Mesenchymal stem cell (in vitro differentiated cells and primary cell): ENCODE measurements at regions not wholly inside any gene's neighbourhood (a gene's known extent, or its start where the extent isn't known, plus 50 kb on each side); places are given as distances from the start of the nearest gene placed in this dataset.

Source experiments
- DNase-seq: peaks from one replicate; pipeline ENCODE4 v3.0.0-alpha.2; 2013
- H2AFZ ChIP-seq: one replicate; pipeline ENCODE4 v1.6.1; 2013; ENCODE audit warnings: low read depth, mild to moderate bottlenecking, control low read depth, inconsistent platforms, low read length, moderate library complexity
- H2AK5ac ChIP-seq: 2 replicates; pipeline ENCODE4 v1.6.1; 2013; ENCODE audit warnings: low read length, moderate library complexity, mild to moderate bottlenecking, inconsistent platforms; ENCODE audit not compliant: severe bottlenecking
- H2BK120ac ChIP-seq: one replicate; pipeline ENCODE4 v1.6.1; 2013; ENCODE audit warnings: low read depth, mild to moderate bottlenecking, inconsistent platforms, low read length, moderate library complexity
- H2BK12ac ChIP-seq, 2 experiments: one replicate each; pipeline ENCODE4 v1.6.1; 2013; ENCODE audit warnings: inconsistent platforms in 2 of 2, low read length in 2 of 2, mild to moderate bottlenecking in 2 of 2, moderate library complexity in 2 of 2, control low read depth in 1 of 2
- H2BK15ac ChIP-seq: one replicate; pipeline ENCODE4 v1.6.1; 2013; ENCODE audit warnings: mild to moderate bottlenecking, low read depth, inconsistent platforms; ENCODE audit not compliant: poor library complexity, severe bottlenecking
- H2BK5ac ChIP-seq: 2 replicates; pipeline ENCODE4 v1.6.1; 2013; ENCODE audit warnings: low read depth, mild to moderate bottlenecking, low read length, control low read depth, inconsistent platforms; ENCODE audit not compliant: poor library complexity, severe bottlenecking
- H3K14ac ChIP-seq, 2 experiments: one replicate each; pipeline ENCODE4 v1.6.1; 2013; ENCODE audit warnings: inconsistent platforms in 2 of 2, low read length in 2 of 2, control low read depth in 1 of 2, mild to moderate bottlenecking in 1 of 2, moderate library complexity in 1 of 2
- H3K18ac ChIP-seq, 2 experiments: one replicate each; pipeline ENCODE4 v1.6.1; 2013; ENCODE audit warnings: inconsistent platforms in 2 of 2, low read length in 2 of 2, control low read depth in 1 of 2, low read depth in 1 of 2, mild to moderate bottlenecking in 1 of 2
- H3K23ac ChIP-seq, 2 experiments: one replicate each; pipeline ENCODE4 v1.6.1; 2013; ENCODE audit warnings: inconsistent platforms in 2 of 2, low read length in 2 of 2, mild to moderate bottlenecking in 2 of 2, moderate library complexity in 2 of 2, control low read depth in 1 of 2
- H3K27ac ChIP-seq: 2 replicates; pipeline ENCODE4 v1.5.1; 2013; ENCODE audit warnings: mild to moderate bottlenecking, moderate library complexity, low read length, control low read depth, inconsistent platforms; ENCODE audit not compliant: poor library complexity, severe bottlenecking
- H3K27me3 ChIP-seq, 2 experiments: 2 replicates each; pipeline versions ENCODE4 v1.6.1 to v1.7.0; 2013; ENCODE audit warnings: low read length in 2 of 2, mild to moderate bottlenecking in 2 of 2, moderate library complexity in 2 of 2, control low read depth in 1 of 2, inconsistent platforms in 1 of 2; ENCODE audit not compliant: control insufficient read depth in 1 of 2, insufficient read depth in 1 of 2
- H3K36me3 ChIP-seq, 2 experiments: 2 replicates each; pipeline versions ENCODE4 v1.6.1 to v1.7.0; 2013; ENCODE audit warnings: low read length in 2 of 2, control low read depth in 1 of 2, inconsistent platforms in 1 of 2, low read depth in 1 of 2, mild to moderate bottlenecking in 1 of 2; ENCODE audit not compliant: insufficient read depth in 2 of 2, control insufficient read depth in 1 of 2
- H3K4ac ChIP-seq, 2 experiments: one replicate each; pipeline ENCODE4 v1.6.1; 2013; ENCODE audit warnings: inconsistent platforms in 2 of 2, low read length in 2 of 2, mild to moderate bottlenecking in 2 of 2, moderate library complexity in 2 of 2, control low read depth in 1 of 2, low read depth in 1 of 2
- H3K4me1 ChIP-seq: 2 replicates; pipeline ENCODE4 v1.6.1; 2013; ENCODE audit warnings: low read depth, low read length, control low read depth; ENCODE audit not compliant: control insufficient read depth, insufficient read depth
- H3K4me2 ChIP-seq: 2 replicates; pipeline ENCODE4 v1.6.1; 2013; ENCODE audit warnings: low read length, mild to moderate bottlenecking, inconsistent platforms; ENCODE audit not compliant: poor library complexity, severe bottlenecking
- H3K4me3 ChIP-seq, 2 experiments: 2 replicates each; pipeline versions ENCODE4 v1.5.1 to v1.7.0; 2013; ENCODE audit warnings: low read length in 2 of 2, mild to moderate bottlenecking in 2 of 2, control low read depth in 1 of 2, low read depth in 1 of 2; ENCODE audit not compliant: insufficient read depth in 1 of 2
- H3K79me1 ChIP-seq: replicated peaks from 2 replicates; pipeline ENCODE4 v1.6.1; 2013; ENCODE audit warnings: mild to moderate bottlenecking, control low read depth, low read length, inconsistent platforms; ENCODE audit not compliant: poor library complexity, severe bottlenecking
- H3K9ac ChIP-seq: 2 replicates; pipeline ENCODE4 v1.7.0; 2013; ENCODE audit warnings: mild to moderate bottlenecking, low read length, moderate library complexity
- H3K9me3 ChIP-seq: 2 replicates; pipeline ENCODE4 v1.7.0; 2013; ENCODE audit warnings: mild to moderate bottlenecking, low read length; ENCODE audit not compliant: control insufficient read depth
- H4K8ac ChIP-seq: one replicate; pipeline ENCODE4 v1.6.1; 2013; ENCODE audit warnings: inconsistent platforms, mild to moderate bottlenecking, low read length, moderate library complexity
- H4K91ac ChIP-seq: one replicate; pipeline ENCODE4 v1.6.1; 2013; ENCODE audit warnings: mild to moderate bottlenecking, low read length, inconsistent platforms
- WGBS: methylation state at CpG from one replicate; pipeline ENCODE4 v1.1.7; 2013; ENCODE audit warnings: mixed read lengths; 5-methylcytosine and 5-hydroxymethylcytosine counted together

DNA sequence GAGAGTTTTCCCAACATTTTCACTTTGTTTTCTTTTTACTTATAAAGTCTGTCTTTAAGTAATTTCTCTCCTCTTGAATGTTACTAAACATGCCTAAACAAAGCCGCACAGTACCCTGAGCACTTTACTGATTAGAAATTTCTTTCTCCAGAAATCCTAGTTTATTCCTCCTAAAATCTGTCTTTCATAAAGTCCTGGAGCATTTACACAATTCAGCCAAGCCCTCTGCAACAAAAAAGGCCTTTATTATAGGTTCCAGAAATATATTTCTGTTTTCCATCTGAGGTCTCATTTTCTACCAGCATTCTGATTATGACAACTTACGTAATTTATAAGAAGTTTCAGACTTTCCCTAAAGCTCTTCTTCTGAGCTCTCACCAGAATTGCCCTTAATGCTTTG is 549.5 kb upstream of the OLFM3 start:
- DNase-seq, result no peak
- Histone ChIP-seq H3K18ac (no peak overlapping the region), H4K91ac (no peak overlapping the region), H3K4me2 (no peak overlapping the region), H3K23ac (no peak overlapping the region), H2AFZ (no peak overlapping the region), H3K9ac (no peak overlapping the region), H2BK12ac (no peak overlapping the region), H4K8ac (no peak overlapping the region), H3K36me3 (no peaks in the 10 kb centered on the region), H3K4me1 (no peaks in the 10 kb centered on the region), H3K27me3 (no peaks in the 10 kb centered on the region), H2AK5ac (no peak overlapping the region), H2BK15ac (no peak overlapping the region), H2BK120ac (no peak overlapping the region), H2BK5ac (no peak overlapping the region), H3K4me3 (no peak overlapping the region), H3K4ac (no peak overlapping the region), H3K9me3 (no peaks in the 10 kb centered on the region), H3K14ac (no peak overlapping the region), H3K27ac (no peak overlapping the region), H3K79me1 (no peaks in the 10 kb centered on the region)
- 87% methylated on average over 2 of the region's 2 CpGs for WGBS

DNA sequence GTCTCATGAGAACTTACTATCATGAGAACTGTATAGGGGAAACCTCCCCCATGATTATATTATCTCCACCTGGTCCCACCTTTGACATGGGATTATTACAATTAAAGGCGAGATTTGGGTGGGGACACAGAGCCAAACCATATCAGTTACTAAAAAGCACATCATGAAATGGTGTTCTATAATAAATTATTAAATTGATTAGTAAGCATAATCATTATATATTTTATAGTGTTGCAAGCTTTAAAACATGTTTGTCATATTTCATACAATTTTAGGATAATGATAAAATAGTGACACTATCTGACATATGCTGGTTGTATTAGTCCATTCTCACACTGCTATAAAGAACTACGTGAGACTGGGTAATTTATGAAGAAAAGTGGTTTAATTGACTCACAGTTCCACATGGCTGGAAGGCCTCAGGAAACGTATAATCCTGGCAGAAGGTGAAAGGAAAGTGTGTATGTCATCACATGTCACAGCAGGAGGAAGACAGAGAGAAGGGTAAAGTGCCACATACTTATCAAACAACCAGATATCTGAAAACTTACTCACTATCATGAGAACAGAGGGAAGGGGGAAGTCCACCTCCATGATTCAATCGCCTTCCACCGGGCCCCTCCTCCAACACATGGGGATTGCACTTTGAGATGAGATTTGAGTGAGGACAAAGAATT is 539.2 kb upstream of the OLFM3 start:
- H3K36me3 ChIP-seq, result no peaks in the 10 kb centered on the region
- H3K18ac ChIP-seq, result no peak overlapping the region
- no peak for DNase-seq
- H3K14ac ChIP-seq, result no peak overlapping the region
- H3K9me3 ChIP-seq, result no peaks in the 10 kb centered on the region
- H2AK5ac ChIP-seq, result no peak overlapping the region
- no peak overlapping the region for H3K23ac ChIP-seq
- H2BK5ac ChIP-seq, result no peak overlapping the region
- no peak overlapping the region for H3K4ac ChIP-seq
- no peak overlapping the region for H3K27ac ChIP-seq
- H3K27me3 ChIP-seq, result no peaks in the 10 kb centered on the region
- no peaks in the 10 kb centered on the region for H3K79me1 ChIP-seq
- no peak overlapping the region for H2BK15ac ChIP-seq
- no peaks in the 10 kb centered on the region for H3K4me1 ChIP-seq
- no peak overlapping the region for H2BK120ac ChIP-seq
- no peak overlapping the region for H3K4me3 ChIP-seq
- H2BK12ac ChIP-seq, result no peak overlapping the region
- WGBS, result 74% methylated on average over 3 of the region's 5 CpGs
- no peak overlapping the region for H4K91ac ChIP-seq
- no peak overlapping the region for H2AFZ ChIP-seq
- H4K8ac ChIP-seq, result no peak overlapping the region
- H3K9ac ChIP-seq, result no peak overlapping the region
- no peak overlapping the region for H3K4me2 ChIP-seq

DNA sequence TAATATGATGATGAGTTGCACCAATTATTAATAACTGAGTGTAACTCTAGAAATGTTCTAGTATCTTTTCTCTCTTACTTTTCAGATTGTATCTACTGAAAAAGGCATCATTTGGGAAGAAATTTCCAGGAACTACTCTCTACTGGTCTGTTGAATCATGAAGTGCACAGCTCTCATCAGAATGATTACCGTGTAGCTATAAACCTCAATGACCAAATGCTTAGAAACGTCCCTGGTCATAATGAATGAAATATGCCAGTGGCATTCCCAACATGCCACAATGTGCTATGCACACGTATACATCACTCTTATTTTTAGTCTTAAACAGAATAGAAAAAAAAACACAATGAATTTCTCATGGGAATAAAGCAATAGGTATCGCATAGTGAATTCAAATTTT is 534.3 kb upstream of the OLFM3 start:
- Histone ChIP-seq H3K9ac (no peak overlapping the region), H3K23ac (no peak overlapping the region), H2AFZ (no peak overlapping the region), H2BK120ac (no peak overlapping the region), H3K14ac (no peak overlapping the region), H2AK5ac (no peak overlapping the region), H3K4ac (no peak overlapping the region), H4K91ac (no peak overlapping the region), H3K27me3 (no peaks in the 10 kb centered on the region), H3K4me3 (no peak overlapping the region), H3K4me1 (no peaks in the 10 kb centered on the region), H2BK12ac (no peak overlapping the region), H3K27ac (no peak overlapping the region), H3K9me3 (no peaks in the 10 kb centered on the region), H3K36me3 (no peaks in the 10 kb centered on the region), H3K4me2 (no peak overlapping the region), H2BK15ac (no peak overlapping the region), H2BK5ac (no peak overlapping the region), H4K8ac (no peak overlapping the region), H3K18ac (no peak overlapping the region), H3K79me1 (no peaks in the 10 kb centered on the region)
- WGBS, result 83% methylated on average over 2 of the region's 4 CpGs
- DNase-seq, result no peak

DNA sequence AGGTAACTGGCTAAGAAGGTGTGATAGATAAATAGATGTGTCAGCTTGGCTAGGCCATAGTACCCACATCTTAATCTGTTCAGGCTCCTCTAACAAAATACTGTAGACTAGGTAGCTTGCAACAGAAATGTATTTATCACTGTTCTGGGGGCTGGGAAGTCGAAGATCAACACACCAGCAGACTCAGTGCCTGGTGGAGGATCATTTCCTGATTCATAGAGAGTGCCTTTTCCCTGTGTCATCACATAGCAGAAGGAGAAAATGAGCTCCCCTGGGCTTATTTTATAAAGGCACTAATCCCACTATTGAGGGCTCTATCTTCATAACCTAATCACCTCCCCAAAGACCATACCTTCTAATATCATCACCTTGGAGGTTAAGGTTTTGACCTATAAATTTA is 532.7 kb upstream of the OLFM3 start:
- H2BK15ac ChIP-seq, result no peak overlapping the region
- no peak overlapping the region for H3K4me3 ChIP-seq
- H4K91ac ChIP-seq, result no peak overlapping the region
- no peak overlapping the region for H3K23ac ChIP-seq
- H3K18ac ChIP-seq, result no peak overlapping the region
- no peak overlapping the region for H3K4me2 ChIP-seq
- H3K27me3 ChIP-seq, result no peaks in the 10 kb centered on the region
- no peaks in the 10 kb centered on the region for H3K36me3 ChIP-seq
- H3K4me1 ChIP-seq, result no peaks in the 10 kb centered on the region
- no peak overlapping the region for H2BK5ac ChIP-seq
- H3K14ac ChIP-seq, result no peak overlapping the region
- no peaks in the 10 kb centered on the region for H3K79me1 ChIP-seq
- WGBS, result 63% methylated on average over 1 of the region's 1 CpG
- no peak overlapping the region for H3K9ac ChIP-seq
- H2AFZ ChIP-seq, result no peak overlapping the region
- H2BK12ac ChIP-seq, result no peak overlapping the region
- H3K27ac ChIP-seq, result no peak overlapping the region
- no peak overlapping the region for H4K8ac ChIP-seq
- no peak overlapping the region for H2AK5ac ChIP-seq
- DNase-seq, result no peak
- no peak overlapping the region for H2BK120ac ChIP-seq
- H3K4ac ChIP-seq, result no peak overlapping the region
- H3K9me3 ChIP-seq, result no peaks in the 10 kb centered on the region
